Stimulated activated CD4-positive, alpha-beta T cell treated with anti-CD3 and anti-CD28 coated beads, Interleukin-12 subunit alpha, Interleukin-12 subunit beta, amount 100 ng/mL, for 48 hours (primary cell): ENCODE measurements at regions not wholly inside any gene's neighbourhood (a gene's known extent, or its start where the extent isn't known, plus 50 kb on each side); places are given as distances from the start of the nearest gene placed in this dataset.

Experiments
- DNase-seq, 3 donors: peaks; one replicate each; pipeline ENCODE4 v3.0.0-alpha.2; 2020; ENCODE audit warnings: low read depth in 2 of 3, low spot score in 1 of 3

DNA sequence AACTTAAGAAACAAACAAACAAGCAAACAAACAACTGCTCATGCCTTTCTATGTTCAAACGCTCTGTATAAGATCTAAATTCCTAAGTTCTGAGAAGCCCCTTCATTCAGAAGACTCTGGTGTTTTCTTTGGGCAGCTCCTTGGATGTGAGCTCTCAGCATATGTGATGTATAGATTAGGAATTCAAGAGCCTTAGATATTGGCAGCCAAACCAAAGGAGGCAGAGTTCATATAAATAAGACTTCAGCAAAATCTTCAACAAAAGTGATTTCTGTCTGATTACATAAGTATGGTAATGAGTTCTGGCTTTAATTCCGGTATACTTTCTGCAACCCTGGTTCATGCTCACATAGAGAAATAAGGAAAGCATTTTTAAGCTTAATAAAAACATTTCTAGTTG is 145.6 kb downstream of the DYRK2 start:
- DNase-seq = no peak

DNA sequence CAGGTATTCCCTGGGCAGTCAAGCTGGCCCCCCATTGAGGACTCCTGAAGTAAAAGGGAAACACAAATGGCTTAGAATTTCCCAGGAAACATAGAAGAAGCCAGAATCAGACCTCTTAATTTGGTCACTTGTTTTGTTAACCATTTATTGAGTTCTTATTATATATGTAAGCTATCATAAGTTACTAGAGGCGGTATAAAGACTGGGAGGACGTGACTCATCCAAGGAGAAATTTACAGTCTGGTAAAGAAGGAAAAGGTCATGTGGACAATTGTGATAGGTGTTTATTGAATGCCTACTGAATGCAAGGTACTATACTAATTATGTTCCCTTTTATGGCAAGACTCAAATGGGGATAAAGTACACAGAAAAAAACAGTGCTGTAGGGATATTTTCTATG is 146.7 kb downstream of the DYRK2 start:
- DNase-seq = no peak

- DNase-seq = no peak
These were observed 148.7 kb downstream of the DYRK2 start for GRCh38 chr12:67797185-67797741.

GRCh38 chr12:67797753-67798152 is 149.2 kb downstream of the DYRK2 start:
- DNase-seq = no peak

- no peak for DNase-seq
These were observed 150.2 kb downstream of the DYRK2 start for GRCh38 chr12:67798768-67799167.

DNA sequence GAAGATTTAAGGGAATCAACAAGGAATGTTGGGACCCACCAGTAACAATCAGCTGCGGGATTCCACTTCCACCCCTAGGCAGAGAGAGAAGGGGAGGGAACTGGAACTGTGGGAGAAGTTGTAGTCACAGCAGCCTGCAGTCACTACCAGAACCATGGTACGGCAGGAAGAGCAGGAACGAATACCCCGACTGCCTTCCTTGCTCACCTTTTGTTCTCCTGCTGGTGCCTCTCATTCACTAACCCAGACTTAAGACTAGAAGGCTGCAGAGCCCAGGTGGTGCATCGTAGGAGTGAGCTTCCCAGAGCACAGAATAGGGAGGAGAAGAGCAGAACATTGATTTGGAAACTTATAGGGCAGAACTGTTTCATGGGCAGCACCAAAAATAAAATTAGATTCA is 154.2 kb downstream of the DYRK2 start:
- DNase-seq = no peak

DNA sequence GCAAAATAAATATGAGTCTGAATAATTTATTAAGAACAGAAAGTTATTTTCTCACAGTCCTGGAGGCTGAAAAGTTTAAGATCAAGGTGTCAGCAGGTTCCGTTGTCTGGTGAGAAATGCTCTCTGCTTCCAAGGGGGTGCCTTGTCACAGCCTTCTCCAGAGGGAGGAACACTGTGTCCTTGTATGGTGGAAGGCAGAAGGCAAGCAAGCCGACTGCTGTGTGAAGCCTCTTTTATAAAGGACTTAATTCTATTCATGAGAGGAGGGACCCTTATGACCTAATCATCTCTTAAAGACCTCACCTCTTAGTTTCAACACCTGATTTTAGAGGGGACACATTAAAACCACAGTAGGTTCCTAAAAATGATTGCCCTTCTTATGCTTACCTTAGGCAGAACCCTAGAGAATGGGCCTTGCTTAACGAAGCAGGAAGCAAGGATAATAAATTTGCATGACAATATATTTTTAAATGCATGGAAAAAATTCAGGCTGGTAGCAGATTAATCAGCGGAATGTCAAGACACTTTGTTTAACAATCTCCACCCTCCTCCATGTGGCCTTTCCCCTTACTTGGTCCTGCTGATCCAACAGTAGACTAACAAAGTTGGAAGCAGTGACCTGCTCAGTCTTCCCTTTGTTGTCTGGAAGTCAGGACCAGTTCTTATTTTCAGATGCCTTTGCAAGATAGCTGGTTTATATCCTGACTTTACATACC is 154.9 kb downstream of the DYRK2 start:
- no peak for DNase-seq

DNA sequence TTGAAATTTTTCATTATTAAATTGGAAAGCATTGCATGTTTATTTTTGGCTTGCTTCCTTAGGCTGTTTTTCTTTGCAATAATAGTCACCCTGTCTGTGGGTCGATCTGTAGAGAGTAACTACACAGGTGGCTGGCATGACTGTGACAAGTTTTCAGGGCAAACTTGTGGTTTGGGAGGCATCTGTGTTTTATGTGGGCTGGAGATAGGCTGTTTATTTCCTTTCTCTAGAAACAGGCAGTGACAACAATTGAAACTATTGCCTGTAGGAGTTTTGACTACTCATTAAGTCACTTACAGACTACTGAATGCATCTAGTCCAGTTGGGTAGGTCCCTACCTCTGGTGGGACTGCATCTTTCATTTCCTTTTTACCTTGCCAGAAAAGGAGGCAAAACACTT is 155.6 kb downstream of the DYRK2 start:
- DNase-seq = peak; percentile 25 to 50 (median 47)

DNA sequence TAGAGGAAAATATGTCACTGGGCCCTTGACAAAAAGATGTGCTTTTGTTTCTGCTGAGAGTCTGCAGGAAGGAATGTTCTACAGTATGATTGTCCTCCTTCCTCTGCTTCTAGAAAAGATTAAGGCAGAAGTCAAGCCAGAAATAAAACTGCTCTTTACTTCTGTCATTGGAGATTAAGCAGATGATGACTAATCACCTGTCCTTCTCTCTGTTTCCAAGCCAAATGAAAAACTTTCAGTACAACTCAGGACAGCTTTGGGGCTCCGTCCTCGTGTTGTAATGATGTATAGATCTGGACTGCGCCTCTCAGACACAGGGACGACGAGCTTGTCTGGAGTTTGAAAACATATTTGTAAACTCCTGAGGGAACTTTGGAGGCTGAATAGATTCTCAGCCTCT is 159.3 kb downstream of the DYRK2 start:
- no peak for DNase-seq

- DNase-seq = no peak
These were observed 161.6 kb downstream of the DYRK2 start for GRCh38 chr12:67810166-67810565.

DNA sequence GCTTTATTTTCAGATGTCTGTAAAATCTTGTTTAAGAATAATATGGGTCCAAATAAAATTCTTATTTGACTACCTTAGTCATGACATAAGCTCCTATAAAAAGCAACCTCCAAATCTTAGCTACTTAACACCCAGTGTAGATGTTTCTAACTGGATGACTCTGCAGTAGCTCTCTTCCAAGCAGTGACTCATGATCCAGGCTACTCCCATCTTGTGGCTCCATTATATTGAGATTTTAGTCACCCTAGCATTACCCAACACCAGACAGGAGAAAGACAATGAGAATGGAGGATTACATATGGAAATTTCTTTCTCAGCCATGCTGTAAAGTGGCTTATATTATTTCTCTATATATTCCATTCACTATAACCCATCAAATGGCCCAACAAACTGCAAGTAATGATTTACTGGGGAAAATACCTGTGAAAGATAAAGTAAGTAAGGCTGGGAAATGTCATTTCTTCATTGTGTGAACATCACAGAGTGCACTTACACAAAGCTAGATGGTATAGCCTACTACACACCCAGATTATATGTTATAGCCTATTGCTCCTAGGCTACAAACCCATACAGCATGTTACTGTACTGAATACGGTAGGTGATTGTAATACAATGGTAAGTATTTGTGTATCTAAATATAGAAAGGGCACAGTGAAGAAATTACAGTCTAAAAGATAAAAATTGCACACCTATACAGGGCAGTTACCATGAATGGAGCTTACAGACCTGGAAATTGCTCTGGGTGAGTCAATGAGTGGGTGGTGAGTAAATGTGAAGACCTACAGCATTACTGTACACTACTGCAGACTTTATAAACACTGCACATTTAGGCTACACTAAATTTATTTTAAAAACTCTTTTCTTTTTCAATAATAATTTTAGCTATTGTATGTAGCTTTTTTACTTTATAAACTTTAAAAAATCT is 163.2 kb downstream of the DYRK2 start:
- no peak for DNase-seq

DNA sequence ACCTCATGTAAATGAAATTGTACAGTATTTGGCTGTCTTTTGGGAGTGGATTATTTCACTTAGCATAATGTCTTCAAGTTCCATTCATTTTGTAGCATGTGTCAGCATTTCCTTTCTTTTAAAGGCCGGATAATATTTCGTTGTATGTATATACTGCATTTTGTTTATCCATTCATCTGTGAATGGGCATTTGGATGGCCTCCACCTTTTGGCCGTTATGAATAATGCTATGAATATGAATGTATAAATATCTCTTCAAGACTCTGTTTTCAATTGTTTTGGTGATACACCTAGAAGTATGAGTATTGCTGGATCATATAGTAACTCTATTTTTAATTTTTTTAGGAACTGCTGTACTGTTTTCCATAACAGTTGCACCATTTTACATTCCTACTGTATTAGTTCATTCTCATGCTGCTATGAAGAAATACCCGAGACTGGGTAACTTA is 164.9 kb downstream of the DYRK2 start:
- no peak for DNase-seq

DNA sequence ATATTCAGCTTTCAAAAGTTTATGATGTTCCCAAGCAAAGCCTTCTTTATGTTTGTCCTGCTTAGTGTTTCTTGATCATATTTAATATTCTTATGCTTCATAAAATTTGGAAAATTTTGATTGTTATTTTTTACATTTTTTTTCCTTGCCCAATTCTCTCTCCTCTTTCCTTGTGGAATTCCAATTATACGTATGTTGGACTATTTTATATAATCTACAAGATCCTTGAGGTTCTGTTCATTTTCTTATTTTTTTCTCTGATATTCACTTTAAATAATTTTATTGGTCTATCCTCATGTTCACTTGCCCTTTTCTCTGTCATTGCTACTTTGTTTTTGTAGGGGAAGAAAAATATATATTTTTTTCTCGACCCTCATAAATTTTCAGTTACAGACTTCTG is 167.7 kb downstream of the DYRK2 start:
- no peak for DNase-seq

- no peak for DNase-seq
These were observed 169.9 kb downstream of the DYRK2 start for GRCh38 chr12:67818459-67818903.

- no peak for DNase-seq
These were observed 169.3 kb upstream of the IFNG-AS1 start for GRCh38 chr12:67819902-67820301.

- no peak for DNase-seq
These were observed 168.6 kb upstream of the IFNG-AS1 start for GRCh38 chr12:67820694-67821093.

GRCh38 chr12:67822826-67823225 is 166.4 kb upstream of the IFNG-AS1 start:
- no peak for DNase-seq

- DNase-seq = no peak
These were observed 163.1 kb upstream of the IFNG-AS1 start for GRCh38 chr12:67826148-67826547.

- no peak for DNase-seq
These were observed 162.1 kb upstream of the IFNG-AS1 start for GRCh38 chr12:67826946-67827720.

GRCh38 chr12:67827820-67828383 is 161.3 kb upstream of the IFNG-AS1 start:
- peak; percentile 36 to 58 (median 54) for DNase-seq

GRCh38 chr12:67829896-67830295 is 159.4 kb upstream of the IFNG-AS1 start:
- no peak for DNase-seq
